GM21360 (cell line): ENCODE measurements at regions not wholly inside any gene's neighbourhood (a gene's known extent, or its start where the extent isn't known, plus 50 kb on each side); places are given as distances from the start of the nearest gene placed in this dataset.
"Not testable (repeated sequence)": the region's sequence is repeated elsewhere in the genome, so short reads cannot be mapped to it uniquely, and the experiment has no call there.

Experiments used
- ATAC-seq: cut with Tn5 transposase; IDR thresholded peaks from one replicate; pipeline ENCODE4 v1.9.1; 2021; ENCODE audit warnings: mild to moderate bottlenecking, moderate library complexity; ENCODE audit not compliant: unreplicated experiment

- ATAC-seq: no peak
These were observed 658.9 kb upstream of the SYT4 start for GRCh38 chr18:43936176-43936575.

DNA sequence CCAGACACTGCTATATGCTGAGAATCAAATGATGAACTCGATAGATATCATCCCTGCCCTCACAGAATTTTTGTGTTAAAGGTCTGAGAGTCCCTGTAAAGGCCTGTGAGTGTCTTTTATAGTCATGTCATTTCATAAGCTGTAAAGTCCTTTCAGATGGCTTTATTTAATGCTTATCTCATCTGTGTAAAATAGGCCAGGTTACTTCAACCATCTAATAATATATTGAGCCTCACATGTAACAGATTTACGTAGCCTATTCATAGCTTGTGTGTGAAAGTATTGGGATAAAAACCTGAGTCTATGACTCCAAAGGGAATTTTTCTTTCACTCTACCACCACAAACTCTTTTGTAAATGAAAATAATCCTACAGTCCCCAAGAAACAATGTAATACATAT lies 672.0 kb upstream of the SYT4 start:
- ATAC-seq: no peak

- ATAC-seq: no peak
These were observed 672.8 kb upstream of the SYT4 start for GRCh38 chr18:43950062-43950461.

DNA sequence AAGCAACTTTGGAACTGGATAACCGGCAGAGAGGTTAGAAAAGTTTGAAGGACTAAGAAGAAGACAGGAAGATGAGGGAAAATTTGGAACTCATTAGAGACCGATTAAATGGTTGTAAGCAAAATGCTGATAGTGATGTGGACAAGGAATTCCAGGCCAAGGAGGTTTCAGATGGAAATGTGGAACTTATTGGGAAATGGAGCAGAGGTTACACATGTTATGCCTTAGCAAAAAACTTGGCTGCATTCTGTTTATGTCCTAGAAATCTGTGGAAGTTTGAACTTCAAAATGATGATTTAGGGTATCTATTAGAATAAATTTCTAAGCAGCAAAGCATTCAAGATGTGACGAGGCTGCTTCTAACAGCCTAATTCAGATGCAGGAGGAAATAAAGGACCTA lies 675.1 kb upstream of the SYT4 start:
- ATAC-seq: no peak

- ATAC-seq: no peak
These were observed 684.4 kb upstream of the SYT4 start for GRCh38 chr18:43961722-43962121.

DNA sequence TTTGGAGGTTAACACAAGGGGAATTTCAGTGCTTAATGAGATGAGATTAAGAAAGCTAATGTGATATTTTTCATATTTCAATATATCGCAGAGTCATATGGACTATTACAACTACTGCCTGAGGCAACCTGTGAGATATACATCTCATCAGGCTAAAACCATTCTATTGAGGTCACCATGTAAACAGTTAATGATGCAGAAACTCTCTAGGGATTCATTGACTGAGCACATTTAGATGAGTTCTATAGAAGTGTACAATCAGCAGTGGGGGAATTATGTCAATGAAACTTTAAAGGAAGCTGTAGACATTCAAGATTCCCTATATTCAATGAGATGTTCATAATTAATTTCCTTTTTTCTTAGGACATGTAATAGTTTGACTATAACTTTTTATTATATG lies 687.4 kb upstream of the SYT4 start:
- ATAC-seq: no peak

DNA sequence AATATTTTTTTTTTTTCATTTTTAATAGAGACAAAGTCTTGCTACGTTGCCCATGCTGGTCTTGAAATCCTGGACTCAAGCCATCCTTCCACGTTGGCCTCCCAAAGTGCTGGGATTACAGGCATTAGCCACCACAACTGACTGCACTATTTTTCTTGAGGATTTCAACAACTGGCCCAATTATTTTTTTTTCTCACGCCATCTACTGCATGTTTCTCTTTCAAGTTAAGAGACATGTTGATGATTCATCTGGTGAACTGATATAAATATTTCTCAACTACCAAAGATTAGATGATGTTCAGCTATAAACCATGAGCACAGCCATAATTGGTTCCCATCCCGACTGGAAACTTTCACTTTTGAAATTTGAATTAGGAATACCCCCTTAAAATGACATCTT lies 688.4 kb upstream of the SYT4 start:
- ATAC-seq: no peak

GRCh38 chr18:43970656-43971055 lies 693.4 kb upstream of the SYT4 start:
- no peak for ATAC-seq

DNA sequence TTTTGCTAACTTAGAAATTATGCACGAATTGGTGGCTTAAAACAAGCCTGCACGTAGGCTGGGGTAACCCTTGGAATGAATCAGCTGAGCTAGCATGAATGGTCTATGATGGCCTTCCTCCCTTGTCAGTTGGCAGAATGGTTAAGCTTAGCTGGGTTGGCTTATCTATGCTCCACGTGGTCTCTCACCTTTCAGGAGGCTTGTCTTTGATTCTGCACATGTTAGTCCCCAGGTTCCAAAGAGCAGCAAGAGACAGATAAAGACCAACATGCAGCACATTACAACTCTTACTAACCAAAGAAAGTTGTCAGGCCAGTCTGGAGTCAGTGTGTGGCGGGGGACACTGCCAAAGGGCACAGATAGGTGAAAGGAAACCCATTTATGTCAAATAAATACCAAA lies 700.9 kb upstream of the SYT4 start:
- no peak for ATAC-seq

GRCh38 chr18:43982582-43982981 lies 698.1 kb upstream of the SETBP1 start:
- no peak for ATAC-seq

- ATAC-seq: not testable (repeated sequence)
These were observed 693.6 kb upstream of the SETBP1 start for GRCh38 chr18:43987061-43987460.

DNA sequence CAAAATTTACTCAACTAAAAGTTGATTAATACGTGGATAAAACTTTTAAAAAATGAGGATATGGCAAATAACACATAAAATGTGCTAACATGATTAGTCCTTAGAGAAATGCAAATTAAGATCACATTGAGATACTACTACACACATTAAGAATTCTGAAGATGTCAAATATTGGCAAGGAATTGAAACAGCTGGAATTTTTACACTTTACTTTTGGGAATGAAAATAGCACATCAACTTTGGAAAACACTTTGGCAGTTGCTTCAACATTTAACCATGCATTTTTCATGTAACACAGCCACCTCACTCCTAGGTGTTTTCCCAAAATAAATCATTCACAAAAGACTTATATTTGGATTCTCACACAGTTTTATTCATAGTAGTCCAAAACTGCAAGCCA lies 687.9 kb upstream of the SETBP1 start:
- no peak for ATAC-seq

DNA sequence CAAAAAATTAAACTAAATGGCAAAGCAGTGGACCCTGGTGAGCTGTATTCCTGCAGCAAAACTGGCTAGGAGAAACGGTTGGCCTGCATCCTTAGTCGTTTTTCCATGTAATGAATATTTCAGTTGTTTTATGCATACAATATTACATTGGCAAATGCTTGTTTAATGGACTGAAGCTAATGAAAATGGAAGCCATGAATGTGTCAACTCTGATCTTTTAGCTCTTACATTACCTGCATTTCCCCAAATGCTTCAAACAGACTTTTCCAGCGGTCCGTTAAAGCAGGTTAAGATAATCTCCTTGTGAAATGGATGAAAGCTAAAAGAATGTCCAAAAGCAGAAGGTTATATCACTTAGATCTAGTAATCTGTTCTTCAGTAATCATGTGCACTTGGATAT lies 686.3 kb upstream of the SETBP1 start:
- ATAC-seq: no peak

DNA sequence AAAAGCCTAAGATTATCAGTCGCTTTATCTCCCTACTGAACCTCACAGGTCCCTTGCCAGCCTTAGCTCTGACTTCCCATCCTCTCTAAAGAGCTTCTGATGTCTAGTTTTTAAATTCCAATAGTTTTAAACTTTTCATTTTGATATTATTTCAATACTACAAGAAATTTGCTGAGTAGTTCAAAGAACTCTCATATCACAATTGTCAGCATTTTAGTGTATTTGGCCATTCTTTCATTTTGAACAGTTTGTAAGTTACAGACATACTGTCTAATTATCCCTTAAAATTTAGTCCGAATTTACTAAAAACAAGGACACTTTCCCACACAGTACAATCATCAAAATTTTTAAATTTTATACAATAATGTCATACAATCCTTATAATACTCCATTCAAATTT lies 666.8 kb upstream of the SETBP1 start:
- ATAC-seq: no peak

- no peak for ATAC-seq
These were observed 655.3 kb upstream of the SETBP1 start for GRCh38 chr18:44025421-44025820.

DNA sequence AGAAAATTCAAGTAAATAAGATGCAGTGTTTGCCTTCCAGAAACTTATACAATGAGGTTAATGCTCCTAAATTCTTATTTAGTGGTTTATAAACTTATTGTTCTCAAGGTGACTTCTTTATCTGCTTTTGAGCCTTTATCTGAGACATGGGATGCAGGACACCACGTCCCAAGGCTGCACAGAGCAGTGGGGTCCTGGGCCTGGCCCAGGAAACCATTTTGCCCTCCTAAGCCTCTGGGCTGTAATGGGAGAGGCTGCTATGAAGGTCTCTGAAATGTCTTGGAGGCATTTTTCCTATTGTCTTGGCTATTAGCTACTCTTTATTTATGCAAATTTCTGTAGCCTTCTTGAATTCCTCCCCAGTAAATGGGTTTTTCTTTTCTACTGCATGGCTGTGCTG lies 652.6 kb upstream of the SETBP1 start:
- ATAC-seq: no peak

GRCh38 chr18:44031063-44031462 lies 649.6 kb upstream of the SETBP1 start:
- ATAC-seq: no peak

DNA sequence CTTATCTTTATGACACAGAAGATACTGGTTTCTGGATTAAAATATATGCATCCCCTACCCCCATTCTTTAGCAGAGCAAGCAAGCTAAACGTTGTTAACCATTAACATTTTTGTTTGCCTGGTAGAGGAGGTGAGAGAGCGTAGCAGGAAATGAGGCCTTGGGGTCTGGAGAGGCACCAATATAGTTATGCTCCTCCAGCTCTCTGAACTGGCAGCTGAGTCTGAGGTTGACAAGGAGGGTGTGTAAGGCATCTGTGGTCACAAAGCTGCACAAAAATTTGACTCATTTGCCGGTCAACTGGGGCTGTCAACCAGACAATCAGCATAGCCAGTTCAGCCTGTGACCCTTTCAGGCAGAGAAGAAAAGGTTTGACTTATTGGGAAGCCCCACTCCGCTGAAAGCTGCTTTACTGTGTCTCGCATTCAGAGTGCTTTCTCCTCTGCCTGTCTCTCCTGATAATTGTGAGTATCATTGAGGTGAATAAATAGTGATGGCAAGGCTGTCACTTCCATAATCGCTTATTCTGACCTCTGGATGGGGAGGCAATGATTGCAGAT lies 647.5 kb upstream of the SETBP1 start:
- ATAC-seq: no peak

DNA sequence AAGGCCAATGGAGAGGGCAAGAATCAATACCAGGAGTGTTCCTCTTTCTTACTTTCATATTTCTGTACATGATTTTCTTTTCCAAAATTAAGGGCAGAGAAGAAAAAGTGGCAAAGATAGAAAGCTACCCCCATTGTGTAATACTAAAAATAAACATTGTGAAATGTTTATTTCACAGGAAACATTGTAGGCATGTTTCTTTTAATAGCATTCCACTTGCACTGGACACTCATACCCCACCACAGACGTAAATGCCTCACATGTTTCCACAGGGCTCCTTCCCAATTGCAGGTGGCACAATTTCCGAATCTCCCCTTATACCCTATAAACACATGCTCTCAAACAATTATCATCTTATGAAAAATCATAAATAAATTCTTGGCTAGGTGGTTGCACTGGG lies 645.1 kb upstream of the SETBP1 start:
- ATAC-seq: no peak

- no peak for ATAC-seq
These were observed 644.2 kb upstream of the SETBP1 start for GRCh38 chr18:44036501-44036900.

GRCh38 chr18:44039216-44039615 lies 641.5 kb upstream of the SETBP1 start:
- no peak for ATAC-seq

GRCh38 chr18:44039826-44040225 lies 640.9 kb upstream of the SETBP1 start:
- ATAC-seq: no peak

DNA sequence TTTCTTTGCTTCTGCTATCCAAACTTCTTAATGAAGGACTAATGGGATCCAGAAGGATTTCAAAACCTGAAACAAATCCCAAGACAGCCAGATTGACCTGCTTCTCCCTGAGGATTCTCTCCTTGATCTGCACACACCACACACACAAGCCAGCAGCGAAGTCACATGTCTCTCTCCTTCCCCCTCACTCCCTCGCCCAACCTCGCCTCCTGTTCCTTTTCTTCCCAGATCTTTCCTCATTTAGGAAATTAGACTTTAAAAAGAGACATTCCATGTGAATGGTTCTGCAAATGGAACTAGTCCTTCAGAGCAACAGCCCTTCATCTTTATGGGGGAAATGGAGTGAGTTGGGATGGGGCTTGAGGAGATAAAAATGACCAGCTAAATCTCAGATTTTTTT lies 639.1 kb upstream of the SETBP1 start:
- no peak for ATAC-seq

DNA sequence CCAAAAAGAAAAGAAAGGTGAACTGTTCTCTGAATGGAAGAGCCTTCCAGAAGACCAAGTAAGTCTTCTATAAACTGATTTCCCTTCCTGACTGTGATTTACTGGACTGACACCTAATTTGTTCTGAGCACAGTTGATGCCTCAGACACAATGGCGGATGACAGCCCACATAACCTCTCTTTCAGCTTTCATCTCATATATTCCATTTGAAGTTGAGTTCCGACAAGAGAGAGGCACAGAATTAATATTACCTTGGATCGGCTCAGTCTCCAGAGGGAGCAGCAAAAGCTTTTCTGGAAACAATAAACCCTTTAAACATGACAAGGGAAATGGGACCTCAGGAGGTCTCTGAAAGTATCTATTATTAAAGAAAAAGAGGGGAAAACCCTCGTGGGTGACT lies 638.7 kb upstream of the SETBP1 start:
- no peak for ATAC-seq
